KBM-7 (cell line): ENCODE measurements at regions not wholly inside any gene's neighbourhood (a gene's known extent, or its start where the extent isn't known, plus 50 kb on each side); places are given as distances from the start of the nearest gene placed in this dataset.
"Not testable (repeated sequence)": the region's sequence is repeated elsewhere in the genome, so short reads cannot be mapped to it uniquely, and the experiment has no call there.

Source experiments
- DNase-seq: peaks from one replicate; pipeline ENCODE4 v3.0.0-alpha.2; 2015
- in situ Hi-C: fragments of 300-500 bp; cut with MboI; formaldehyde crosslinking; loops from 2 replicates; pipeline ENCODE4 v1.14.3; 2020; ENCODE audit warnings: low sequenced_read_pairs, low pct_unique_long_range_greater_than_20kb, mixed read lengths

DNA sequence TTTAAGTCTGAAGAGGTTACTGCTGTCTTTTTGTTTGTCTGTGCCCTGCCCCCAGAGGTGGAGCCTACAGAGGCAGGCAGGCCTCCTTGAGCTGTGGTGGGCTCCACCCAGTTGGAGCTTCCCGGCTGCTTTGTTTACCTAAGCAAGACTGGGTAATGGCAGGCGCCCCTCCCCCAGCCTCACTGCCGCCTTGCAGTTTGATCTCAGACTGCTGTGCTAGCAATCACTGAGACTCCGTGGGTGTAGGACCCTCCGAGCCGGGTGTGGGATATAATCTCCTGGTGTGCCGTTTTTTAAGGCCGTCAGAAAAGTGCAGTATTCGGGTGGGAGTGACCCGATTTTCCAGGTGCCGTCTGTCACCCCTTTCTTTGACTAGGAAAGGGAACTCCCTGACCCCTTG is 499.3 kb upstream of the GRAMD2B start:
- in situ Hi-C loops, DNase-seq: not testable (repeated sequence)

DNA sequence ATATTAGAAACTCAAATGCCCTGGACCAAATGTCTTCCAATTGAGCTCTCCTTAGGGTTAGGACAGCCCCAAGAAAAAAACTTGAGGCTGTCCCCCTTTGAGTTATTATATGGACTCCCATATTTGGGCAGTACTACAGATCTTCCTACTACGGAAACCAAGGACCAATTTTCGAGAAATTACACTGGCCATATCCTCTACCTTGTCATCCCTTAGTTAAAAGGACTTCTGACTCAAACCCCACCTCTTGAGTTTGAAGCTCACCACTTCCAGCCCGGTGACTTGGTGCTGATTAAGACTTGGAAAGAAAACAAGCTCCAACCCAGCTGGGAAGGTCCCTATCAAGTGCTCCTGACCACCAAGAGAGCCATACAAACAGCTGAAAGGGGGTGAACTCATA is 497.0 kb upstream of the GRAMD2B start:
- DNase-seq: no peak
- in situ Hi-C loops: no loop called here

DNA sequence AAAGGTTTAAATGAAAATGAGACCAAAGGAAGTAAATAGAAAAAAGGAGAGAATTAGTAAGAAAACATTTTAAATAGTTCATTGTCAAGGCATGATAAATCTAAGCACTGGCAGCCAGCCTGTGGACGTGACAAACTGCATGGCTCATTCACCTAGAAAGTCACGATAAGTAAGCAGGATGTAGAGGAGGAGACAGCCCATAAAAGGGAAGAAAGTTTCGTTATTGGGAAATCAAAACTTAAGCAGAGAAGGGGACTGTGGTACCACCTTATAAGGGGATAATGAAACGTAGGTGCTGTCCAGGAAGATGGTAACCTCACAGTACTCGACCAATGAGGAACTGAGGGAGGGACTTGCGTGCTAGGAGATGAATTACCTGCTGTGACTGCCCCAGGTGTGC is 494.5 kb upstream of the GRAMD2B start:
- in situ Hi-C loops: no loop called here
- DNase-seq: no peak

DNA sequence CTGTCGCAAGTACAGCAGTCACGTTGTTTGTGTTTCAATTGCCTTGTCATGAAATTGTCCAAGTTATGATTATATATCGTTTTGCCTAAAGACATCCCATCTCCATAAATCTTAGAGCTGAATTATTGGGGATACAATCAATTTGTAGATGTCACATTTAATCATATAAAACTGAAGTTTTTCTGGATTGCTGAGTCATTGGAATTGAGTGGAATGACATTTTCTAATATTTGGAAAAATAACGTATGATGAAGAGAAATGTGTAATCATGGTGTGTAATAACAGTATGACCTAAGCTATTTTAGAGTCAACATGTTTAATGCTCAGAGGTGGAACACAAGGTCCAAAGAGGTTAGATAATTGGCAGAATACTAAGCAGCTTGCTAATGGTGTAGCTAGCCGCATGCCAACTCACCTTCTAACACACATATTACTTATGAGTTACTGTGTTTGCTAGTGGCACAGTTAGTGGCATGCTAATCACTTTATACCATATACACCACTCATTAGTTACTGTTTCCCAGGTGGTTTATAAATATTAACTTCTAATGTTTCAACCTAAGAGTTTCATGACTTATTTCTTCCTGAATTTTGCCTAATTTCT is 473.1 kb upstream of the GRAMD2B start:
- no peak for DNase-seq
- in situ Hi-C loops: no loop called here

DNA sequence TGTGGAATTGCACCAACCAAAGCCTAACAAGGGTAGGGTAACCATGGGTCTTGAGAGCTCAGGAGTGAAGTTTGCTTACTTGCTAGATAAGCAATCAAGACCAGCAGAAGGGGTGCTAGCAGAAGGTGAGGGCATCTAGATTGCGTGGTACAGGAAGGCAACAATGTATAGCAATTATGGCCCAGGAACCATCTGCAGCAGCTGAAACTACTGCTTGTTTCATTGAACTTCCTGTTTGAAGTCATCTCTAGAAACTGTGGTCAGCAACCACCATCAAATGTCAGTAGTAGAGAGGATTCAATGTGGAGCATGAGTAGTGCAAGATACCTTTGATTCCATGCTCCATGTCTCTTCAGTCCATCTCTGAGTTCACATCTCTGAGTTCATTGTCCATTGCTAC is 462.1 kb upstream of the GRAMD2B start:
- no peak for DNase-seq
- in situ Hi-C loops: no loop called here

DNA sequence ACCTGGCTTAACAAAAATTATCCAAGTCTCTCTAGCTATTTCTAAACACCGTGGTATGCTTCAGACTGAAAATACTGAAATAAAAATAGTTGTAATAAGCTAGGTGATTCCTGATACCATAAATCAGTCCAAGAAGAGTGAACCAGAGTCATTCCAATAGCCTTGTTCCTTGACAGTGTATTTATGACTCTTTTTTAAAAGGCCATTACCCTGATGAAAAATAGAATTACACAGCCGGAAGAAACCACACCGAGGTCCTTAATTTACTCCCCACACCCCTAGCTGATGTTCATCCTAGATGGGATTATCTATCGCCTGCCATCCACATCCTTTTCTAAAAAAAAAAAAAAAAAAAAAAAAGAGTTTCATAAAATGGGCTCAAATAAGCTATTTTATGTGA is 457.6 kb upstream of the GRAMD2B start:
- DNase-seq: no peak
- in situ Hi-C loops: no loop called here

DNA sequence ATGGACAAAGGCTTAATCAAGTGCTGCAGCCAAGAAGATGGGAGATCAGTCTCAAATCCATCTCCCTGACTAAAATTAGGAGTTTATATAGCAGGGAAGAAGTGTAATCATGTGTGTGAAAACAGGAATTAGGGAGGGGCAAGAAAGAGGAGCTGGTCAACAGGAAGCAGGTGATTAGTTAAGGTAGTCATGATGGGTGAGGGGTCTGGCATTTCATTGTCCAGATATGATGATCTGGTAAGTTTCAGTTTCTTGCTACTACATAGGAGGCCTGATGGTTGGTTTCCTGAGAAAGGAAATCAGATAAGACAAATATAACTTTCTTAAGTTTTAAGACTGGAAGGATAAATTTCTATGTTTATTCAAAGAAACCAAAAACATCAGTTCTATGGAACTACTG is 455.6 kb upstream of the GRAMD2B start:
- in situ Hi-C loops: no loop called here
- no peak for DNase-seq

DNA sequence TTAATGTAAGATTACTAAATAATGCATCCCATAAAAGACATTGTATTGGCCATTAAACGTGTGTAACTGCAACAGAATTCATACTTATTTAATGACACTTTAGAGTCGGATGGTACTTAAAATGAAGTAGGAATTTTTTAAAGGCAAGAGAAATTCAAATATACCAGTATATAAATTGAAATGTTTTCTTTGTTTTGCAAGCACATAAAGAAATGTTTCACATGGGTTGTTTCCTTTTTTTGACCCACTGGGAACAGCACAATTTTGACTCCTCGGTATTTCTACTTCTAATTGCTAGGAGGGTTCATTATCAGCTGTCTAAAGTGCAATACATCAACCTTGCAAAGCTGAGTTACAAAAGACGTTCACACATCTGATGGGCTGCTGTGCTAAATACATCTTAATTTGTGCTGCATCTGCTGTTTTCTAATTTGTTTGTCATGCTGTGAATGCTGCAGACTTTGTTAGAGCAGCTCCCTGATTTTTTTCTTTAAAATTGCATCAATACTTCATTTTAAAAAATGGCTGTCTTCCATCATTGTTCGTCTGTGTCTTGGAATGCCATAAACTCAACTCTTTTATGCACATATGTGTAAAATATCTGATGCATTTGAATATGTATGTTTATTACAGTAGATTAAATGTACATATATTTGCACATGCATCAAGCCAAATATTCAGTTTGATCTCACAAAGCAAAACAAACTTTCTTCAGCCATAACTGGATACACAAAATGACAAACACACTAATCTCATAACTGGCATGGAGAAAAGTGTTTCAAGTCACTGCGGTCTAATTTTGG is 454.0 kb upstream of the GRAMD2B start:
- in situ Hi-C loops: no loop called here
- no peak for DNase-seq

DNA sequence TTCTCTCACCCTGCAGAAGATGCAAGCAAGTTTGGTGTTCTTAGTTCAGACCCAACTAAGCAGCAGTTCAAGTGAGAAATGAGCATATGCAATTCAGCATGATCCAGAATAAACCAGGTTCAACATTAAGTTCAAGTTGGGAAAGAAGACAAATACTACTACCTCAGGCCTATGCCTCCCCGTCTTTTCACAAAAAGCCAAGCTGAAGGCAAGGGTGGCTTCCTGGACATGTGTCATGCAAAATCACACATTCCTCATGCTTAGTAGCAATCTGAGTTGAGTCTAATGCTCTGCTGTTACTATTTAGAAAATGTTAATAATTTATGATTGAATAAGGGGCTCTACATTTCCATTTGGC is 453.4 kb upstream of the GRAMD2B start:
- in situ Hi-C loops: no loop called here

DNA sequence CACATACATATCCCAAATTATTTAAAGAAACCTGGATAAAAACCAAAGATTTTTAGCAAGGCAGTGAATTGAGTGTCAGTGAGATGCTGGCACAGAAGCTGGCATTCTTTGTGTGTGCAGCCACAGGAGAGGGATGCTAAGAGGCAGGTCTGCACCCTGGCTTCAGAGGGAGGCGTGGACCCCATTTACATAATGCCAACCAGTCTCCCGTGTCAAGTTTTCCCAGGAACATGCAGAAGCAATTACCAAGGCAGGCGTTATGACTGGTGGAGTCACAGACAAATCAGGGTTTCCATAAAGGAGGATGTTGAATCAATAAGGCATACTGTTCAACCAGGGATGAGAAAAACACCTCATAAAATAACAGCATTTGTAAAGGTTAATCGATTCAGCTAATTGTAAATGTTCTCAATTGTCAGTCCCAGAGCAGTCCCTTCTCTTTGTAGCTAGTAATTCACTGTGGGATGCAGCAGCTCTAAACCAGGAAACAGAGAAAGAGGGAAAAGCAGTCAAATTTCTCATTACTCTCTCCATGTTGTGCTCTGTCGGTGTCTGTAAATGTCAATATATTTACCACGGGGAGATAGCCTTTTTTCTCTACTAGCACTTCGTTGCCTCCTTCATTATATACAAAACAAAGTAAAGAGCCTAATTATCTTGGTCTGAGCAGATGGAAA is 452.4 kb upstream of the GRAMD2B start:
- DNase-seq: no peak
- in situ Hi-C loops: no loop called here

More for the DNA sequence above, 453.4 kb upstream of the GRAMD2B start:
- DNase-seq: no peak

DNA sequence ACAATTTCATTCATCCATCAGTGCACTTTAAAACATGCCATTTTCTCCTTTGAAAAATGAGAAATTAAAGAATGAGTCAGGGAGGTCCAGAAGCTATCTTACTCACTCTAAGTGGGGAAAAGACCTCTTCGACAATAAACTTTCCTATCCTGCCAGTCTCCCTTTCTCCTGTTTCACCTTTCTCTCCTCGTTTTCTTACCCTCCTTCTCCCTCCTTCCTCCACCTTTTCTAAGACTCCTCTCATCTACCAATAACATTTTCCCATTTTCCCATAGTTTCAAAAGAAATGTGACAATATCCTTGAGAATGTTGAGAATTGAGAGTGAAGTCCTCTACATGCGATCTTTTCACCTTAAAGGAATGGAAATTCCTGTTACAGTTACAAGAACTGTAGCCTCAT is 450.5 kb upstream of the GRAMD2B start:
- in situ Hi-C loops: no loop called here
- DNase-seq: no peak

DNA sequence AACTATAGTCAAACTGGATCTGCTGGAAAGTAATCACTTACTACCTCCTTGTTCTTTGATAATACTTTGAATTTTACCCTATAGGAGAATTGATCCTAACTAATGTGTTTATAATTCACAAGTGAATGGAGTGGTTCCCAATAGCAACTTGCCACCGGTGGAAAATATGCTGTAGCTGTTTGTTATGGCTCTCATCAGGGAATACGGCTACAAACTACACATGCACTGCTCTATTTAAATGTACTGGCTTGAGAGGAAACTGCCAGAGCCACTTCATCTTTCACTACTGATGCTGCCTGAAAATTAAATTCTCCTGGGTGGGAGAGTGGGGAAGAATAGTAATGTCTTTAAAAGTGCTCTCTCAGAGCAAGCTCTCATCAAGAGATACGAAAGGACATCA is 448.5 kb upstream of the GRAMD2B start:
- in situ Hi-C loops: no loop called here

DNA sequence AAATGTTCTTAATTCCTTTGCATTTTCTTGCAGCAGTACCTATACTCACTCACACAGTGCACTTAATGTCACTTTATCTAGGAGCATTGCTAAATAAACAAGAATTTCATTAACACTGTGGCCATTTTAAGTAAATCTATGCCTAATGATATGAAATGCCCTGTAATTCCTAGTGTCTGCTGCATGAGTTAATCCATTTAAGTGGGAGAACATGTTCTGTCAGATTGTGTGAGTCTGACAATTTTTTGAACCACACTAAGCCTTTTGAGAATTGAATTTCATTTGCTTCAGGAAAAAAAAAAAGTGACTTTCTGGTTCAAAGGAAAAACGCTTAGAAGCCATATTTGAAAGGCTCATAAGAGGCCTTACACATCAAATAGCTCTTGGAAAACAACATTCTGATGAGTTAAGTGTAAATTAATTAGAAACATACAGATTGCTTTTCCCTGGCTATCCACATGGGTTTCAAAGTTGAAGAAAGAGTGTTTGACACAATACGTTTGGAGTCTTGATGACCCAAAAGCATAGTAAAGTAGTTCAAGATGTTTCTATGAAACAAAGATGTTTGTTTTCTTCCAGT is 446.7 kb upstream of the GRAMD2B start:
- no peak for DNase-seq
- in situ Hi-C loops: no loop called here

More for the DNA sequence above, 448.5 kb upstream of the GRAMD2B start:
- DNase-seq: no peak

DNA sequence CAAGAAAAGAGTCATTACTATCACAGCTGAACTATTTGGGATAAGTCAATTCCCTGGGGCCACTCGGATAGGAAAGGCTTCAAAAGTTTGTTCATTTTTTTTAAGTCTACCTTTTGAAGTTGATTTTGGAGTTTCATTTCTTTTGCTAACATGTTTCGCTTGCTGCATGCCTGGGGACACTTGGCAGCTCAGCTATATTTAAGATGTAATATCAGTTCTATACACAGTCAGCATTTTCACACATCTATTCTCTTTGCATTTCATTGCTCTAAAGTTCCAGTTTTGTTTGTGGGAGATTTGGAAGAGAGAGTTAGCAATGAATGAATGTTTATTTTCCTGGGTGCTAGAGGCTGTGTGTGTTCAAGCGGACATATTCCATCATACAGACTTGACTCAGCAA is 445.2 kb upstream of the GRAMD2B start:
- in situ Hi-C loops: no loop called here

DNA sequence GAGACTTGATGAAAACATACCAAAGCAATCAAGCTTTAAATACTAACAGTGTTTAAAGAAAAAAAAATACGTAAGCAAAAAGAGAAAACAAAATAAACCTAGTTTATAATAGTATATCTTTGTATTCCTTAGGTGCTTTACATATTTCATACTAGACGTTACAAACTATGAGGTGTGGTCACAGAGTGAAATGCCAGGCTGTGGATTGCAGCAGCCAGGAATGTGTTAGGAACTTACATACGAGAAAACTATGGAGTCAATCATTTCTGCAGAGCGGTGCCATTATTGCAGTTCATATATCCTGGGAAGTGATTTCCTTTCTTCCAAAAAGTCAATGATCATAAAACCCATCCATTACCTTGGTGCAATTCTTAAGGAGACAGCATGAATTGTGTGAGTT is 443.6 kb upstream of the GRAMD2B start:
- in situ Hi-C loops: no loop called here
- no peak for DNase-seq

More for the DNA sequence above, 445.2 kb upstream of the GRAMD2B start:
- no peak for DNase-seq

DNA sequence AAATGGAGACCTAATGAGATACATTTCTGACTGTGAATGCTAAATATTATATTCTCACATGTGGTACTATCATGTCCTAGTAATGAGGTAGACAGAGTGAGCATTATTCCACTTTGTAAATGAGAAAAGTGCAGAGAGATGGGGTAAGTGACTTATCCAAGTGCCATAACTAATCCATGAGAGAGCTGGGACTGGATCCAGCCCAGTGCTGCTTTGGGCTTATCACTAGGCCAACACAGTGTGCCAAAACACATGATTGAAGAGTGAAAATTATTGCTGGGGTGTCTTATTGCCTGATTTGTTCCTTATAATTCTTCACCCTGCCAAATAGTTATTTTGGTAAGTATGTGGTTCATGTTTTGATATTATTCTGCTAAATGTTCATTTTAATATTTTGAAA is 442.2 kb upstream of the GRAMD2B start:
- in situ Hi-C loops: no loop called here
- no peak for DNase-seq

DNA sequence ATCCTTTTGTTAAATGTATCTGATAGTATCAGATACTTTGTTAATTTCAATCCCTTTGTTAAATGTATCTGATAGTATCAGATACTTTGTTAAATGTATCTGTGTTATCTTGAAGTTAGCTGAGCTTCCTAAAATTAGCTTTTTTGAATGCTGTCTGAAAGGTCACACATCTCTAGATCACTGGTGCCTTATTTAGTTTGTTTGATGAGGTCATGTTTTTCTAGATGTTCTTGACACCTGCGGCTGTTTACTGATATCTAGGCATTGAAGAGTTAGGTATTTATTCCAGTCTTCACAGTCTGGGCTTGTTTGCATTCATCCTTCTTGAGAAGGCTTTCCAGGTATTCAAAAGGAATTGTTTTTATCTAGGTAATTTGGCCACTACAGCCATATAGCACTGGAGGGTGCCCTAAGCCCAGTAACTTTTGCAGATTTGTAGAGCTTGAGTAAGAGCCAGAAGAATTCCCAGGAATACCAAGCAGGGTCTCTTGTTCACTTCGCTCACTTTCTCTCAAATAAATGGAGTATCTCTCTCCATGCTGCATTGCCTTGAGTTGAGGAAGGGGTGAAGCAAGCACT is 435.4 kb upstream of the GRAMD2B start:
- DNase-seq: no peak
- in situ Hi-C loops: no loop called here

DNA sequence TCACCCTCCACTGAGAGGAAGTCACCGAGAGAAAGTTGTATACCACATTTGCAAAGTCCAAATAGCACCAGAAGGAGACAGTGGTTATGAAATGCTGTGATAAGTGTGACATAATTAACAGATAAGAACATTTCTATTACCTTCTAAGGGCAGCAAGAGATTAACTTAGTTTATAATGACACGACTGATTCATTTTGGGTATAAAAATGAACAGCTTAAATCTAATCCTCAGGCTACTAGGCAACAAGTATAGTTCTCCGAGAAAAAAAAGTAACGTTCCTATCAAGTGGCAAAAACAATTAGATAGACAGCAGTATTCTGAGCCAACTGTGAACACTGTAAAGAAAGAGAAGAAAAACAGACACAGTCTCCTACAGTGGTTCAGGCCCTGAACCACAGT is 431.2 kb upstream of the GRAMD2B start:
- no peak for DNase-seq
- in situ Hi-C loops: no loop called here

DNA sequence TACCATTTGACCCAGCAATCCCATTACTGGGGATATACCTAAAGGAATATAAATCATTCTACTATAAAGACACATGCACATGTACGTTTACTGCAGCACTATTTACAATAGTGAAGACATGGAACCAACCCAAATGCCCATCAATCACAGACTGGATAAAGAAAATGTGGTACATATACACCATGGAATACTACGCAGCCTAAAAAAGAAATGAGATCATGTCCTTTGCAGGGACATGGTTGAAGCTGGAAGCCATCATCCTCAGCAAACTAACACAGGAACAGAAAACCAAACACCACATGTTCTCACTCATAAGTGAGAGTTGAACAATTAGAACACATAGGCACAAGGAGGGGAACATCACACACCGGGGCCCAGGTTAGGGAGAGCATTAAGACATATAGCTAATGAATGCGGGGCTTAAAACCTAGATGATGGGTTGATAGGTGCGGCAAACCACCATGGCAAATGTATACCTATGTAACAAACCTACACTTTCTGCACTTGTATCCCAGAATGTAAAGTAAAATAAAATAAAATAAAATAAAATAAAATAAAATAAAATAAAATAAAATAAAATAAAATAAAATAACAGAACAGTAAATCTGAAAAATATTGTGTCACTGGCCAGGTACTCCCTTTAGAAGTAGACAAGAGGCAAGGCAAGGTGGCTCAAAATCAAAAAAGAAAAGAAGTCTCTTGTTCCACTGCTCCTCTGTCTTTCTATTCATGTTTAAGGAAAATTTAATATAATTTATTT is 423.8 kb upstream of the GRAMD2B start:
- DNase-seq, in situ Hi-C loops: not testable (repeated sequence)
